ENCODE measurements at regions not wholly inside any gene's neighbourhood (a gene's known extent, or its start where the extent isn't known, plus 50 kb on each side); places are given as distances from the start of the nearest gene placed in this dataset.

- TF ChIP-seq CTCF (IDR thresholded peaks at IDR 0.05) = no peak
- H3K4me1 Mint-ChIP-seq = no peaks in the 10 kb centered on the region
- Histone ChIP-seq H3K27me3 (ENCODE audit: control insufficient read depth, insufficient read depth, low read length) (no peaks in the 10 kb centered on the region), H3K4me1 (ENCODE audit: control insufficient read depth, insufficient read depth, low read length) (no peaks in the 10 kb centered on the region), H3K36me3 (ENCODE audit: control insufficient read depth, insufficient read depth, low read length) (no peaks in the 10 kb centered on the region), H3K4me3 (ENCODE audit: low read length) (no peak overlapping the region), H3K9me3 (ENCODE audit: control insufficient read depth, insufficient read depth, low read length) (no peaks in the 10 kb centered on the region), H3K27ac (ENCODE audit: low read length) (no peak overlapping the region)
- H3K27ac Mint-ChIP-seq = no peak overlapping the region
- H3K36me3 Mint-ChIP-seq = no peaks in the 10 kb centered on the region
- no peaks in the 10 kb centered on the region for H3K9me3 Mint-ChIP-seq
- WGBS (ENCODE audit: insufficient coverage) = 88% methylated on average over 1 of the region's 2 CpGs
- DNase-seq = no peak
- no peak for ATAC-seq
- no peak overlapping the region for H3K4me3 Mint-ChIP-seq
- peaks cover 11 to 18% of the 10 kb centered on the region in 2 donors for H3K27me3 Mint-ChIP-seq (ENCODE audit: low read depth in 2 of 2)
- intact Hi-C loops (cut with micrococcal nuclease) = no loop called here
These were observed 70.3 kb upstream of the NHSL1 start for GRCh38 chr6:138569554-138569953.

GRCh38 chr6:138569970-138570724 lies 70.9 kb upstream of the NHSL1 start:
- no peak overlapping the region for H3K4me3 ChIP-seq (ENCODE audit: low read length)
- H3K4me3 Mint-ChIP-seq = no peak overlapping the region
- no peaks in the 10 kb centered on the region for H3K9me3 Mint-ChIP-seq
- 82% methylated on average over 7 of the region's 7 CpGs for WGBS (ENCODE audit: insufficient coverage)
- no peak for ATAC-seq
- no peaks in the 10 kb centered on the region for H3K4me1 Mint-ChIP-seq
- H3K27me3 ChIP-seq (ENCODE audit: control insufficient read depth, insufficient read depth, low read length) = no peaks in the 10 kb centered on the region
- no peak overlapping the region for H3K27ac ChIP-seq (ENCODE audit: low read length)
- no peaks in the 10 kb centered on the region for H3K36me3 Mint-ChIP-seq
- TF ChIP-seq CTCF (IDR thresholded peaks at IDR 0.05) = no peak
- H3K27me3 Mint-ChIP-seq (ENCODE audit: low read depth in 2 of 2) = peaks cover 11 to 14% of the 10 kb centered on the region in 2 donors
- no peak overlapping the region for H3K27ac Mint-ChIP-seq
- H3K4me1 ChIP-seq (ENCODE audit: control insufficient read depth, insufficient read depth, low read length) = no peaks in the 10 kb centered on the region
- no peaks in the 10 kb centered on the region for H3K9me3 ChIP-seq (ENCODE audit: control insufficient read depth, insufficient read depth, low read length)
- intact Hi-C loops (cut with micrococcal nuclease) = no loop called here
- DNase-seq = no peak
- no peaks in the 10 kb centered on the region for H3K36me3 ChIP-seq (ENCODE audit: control insufficient read depth, insufficient read depth, low read length)

GRCh38 chr6:138570725-138571029 lies 71.4 kb upstream of the NHSL1 start:
- ATAC-seq (no peak), DNase-seq (no peak)
- H3K4me1 Mint-ChIP-seq = no peaks in the 10 kb centered on the region
- Histone ChIP-seq H3K27me3 (ENCODE audit: control insufficient read depth, insufficient read depth, low read length) (no peaks in the 10 kb centered on the region), H3K9me3 (ENCODE audit: control insufficient read depth, insufficient read depth, low read length) (no peaks in the 10 kb centered on the region), H3K4me3 (ENCODE audit: low read length) (no peak overlapping the region), H3K27ac (ENCODE audit: low read length) (no peak overlapping the region), H3K36me3 (ENCODE audit: control insufficient read depth, insufficient read depth, low read length) (no peaks in the 10 kb centered on the region), H3K4me1 (ENCODE audit: control insufficient read depth, insufficient read depth, low read length) (no peaks in the 10 kb centered on the region)
- TF ChIP-seq CTCF (IDR thresholded peaks at IDR 0.05) = no peak
- no peak overlapping the region for H3K27ac Mint-ChIP-seq
- no peaks in the 10 kb centered on the region for H3K9me3 Mint-ChIP-seq
- intact Hi-C loops (cut with micrococcal nuclease) = no loop called here
- H3K27me3 Mint-ChIP-seq (ENCODE audit: low read depth in 2 of 2) = peaks cover 11 to 14% of the 10 kb centered on the region in 2 donors
- 95% methylated on average over 3 of the region's 4 CpGs for WGBS (ENCODE audit: insufficient coverage)
- no peak overlapping the region for H3K4me3 Mint-ChIP-seq
- H3K36me3 Mint-ChIP-seq = no peaks in the 10 kb centered on the region

- 90% methylated on average over 4 of the region's 7 CpGs for WGBS (ENCODE audit: insufficient coverage)
- no peaks in the 10 kb centered on the region for H3K4me1 Mint-ChIP-seq
These were observed 71.9 kb upstream of the NHSL1 start for GRCh38 chr6:138571181-138571580.

More at GRCh38 chr6:138571181-138571580, 71.9 kb upstream of the NHSL1 start:
- Histone ChIP-seq H3K27ac (ENCODE audit: low read length) (no peak overlapping the region), H3K4me3 (ENCODE audit: low read length) (no peak overlapping the region), H3K4me1 (ENCODE audit: control insufficient read depth, insufficient read depth, low read length) (no peaks in the 10 kb centered on the region), H3K36me3 (ENCODE audit: control insufficient read depth, insufficient read depth, low read length) (no peaks in the 10 kb centered on the region), H3K27me3 (ENCODE audit: control insufficient read depth, insufficient read depth, low read length) (no peaks in the 10 kb centered on the region), H3K9me3 (ENCODE audit: control insufficient read depth, insufficient read depth, low read length) (no peaks in the 10 kb centered on the region)
- Mint-ChIP-seq H3K27me3 (ENCODE audit: low read depth in 2 of 2) (peaks cover 11 to 14% of the 10 kb centered on the region in 2 donors), H3K27ac (no peak overlapping the region), H3K4me3 (no peak overlapping the region), H3K36me3 (no peaks in the 10 kb centered on the region), H3K9me3 (no peaks in the 10 kb centered on the region)
- intact Hi-C loops (cut with micrococcal nuclease) = no loop called here
- no peak for TF ChIP-seq CTCF (IDR thresholded peaks at IDR 0.05)
- DNase-seq (no peak), ATAC-seq (no peak)

Measured in natural killer cell (primary cell).